ENCODE measurements at regions not wholly inside any gene's neighbourhood (a gene's known extent, or its start where the extent isn't known, plus 50 kb on each side); places are given as distances from the start of the nearest gene placed in this dataset.

DNA sequence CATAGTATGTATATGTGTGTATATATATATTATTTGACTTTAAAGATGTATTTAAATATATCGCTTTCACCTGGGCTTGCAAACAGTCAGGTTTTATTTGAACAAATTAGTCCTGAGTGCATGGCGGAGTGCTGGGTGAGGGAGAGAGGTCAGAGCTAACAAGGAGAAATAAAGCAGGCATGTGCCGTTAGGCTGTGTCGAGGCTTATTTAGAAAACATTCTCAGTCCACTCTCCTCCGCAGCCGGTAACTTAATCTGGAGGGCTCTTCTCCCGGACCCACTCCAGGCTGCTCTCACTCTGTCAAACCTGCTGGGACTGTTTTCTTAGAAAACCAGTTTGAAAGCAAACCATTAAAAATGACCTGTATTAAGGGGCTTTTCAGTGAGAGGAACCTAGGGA lies 455.9 kb downstream of the MN1 start:
- peak in 2 of 4 donors; percentile 16 to 36 for DNase-seq (ENCODE audit: low read depth in 4 of 4, low spot score in 3 of 4)

DNA sequence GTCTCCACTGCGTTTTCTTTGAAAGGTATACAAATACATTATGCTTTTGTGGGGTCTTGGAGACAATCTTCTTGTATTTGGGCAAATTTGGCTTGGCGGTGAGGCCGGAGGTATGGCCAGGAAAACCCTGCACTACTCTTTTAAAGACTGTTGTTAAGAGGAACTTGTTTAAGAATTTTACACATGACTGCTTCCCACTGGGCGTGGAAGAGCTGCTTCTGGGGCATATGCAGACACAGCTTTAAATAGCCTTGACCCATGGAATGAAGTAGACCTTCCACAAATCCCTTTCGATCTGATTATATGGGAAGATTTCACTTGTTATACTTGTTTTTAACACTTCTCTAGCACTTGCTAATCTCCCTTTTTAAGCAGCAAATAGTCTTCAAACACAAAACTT lies 453.6 kb downstream of the MN1 start:
- DNase-seq (ENCODE audit: low read depth in 4 of 4, low spot score in 3 of 4): peak in 2 of 4 donors; percentile 42 to 52

GRCh38 chr22:27348634-27349033 lies 452.9 kb downstream of the MN1 start:
- DNase-seq (ENCODE audit: low read depth in 4 of 4, low spot score in 3 of 4): no peak

- no peak for DNase-seq (ENCODE audit: low read depth in 4 of 4, low spot score in 3 of 4)
These were observed 452.1 kb downstream of the MN1 start for GRCh38 chr22:27349456-27349855.

DNA sequence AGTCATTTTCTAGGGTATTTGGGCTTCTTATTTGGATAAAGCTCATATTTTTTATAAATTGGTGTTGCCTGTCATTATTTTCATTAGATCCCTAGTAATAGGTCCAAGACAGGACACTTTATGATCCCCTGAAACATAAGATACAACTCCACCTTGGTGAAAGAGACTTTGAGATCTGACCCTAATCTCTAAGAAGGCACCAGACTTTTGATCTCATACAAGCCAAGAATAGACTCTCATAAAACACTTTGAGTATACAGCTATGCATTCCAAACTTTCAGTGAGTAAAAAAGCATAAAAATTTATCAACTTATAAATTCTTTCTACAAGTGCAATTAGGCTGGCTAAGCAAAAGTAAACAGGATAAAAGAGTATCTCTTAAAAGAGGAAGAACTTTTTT lies 451.2 kb downstream of the MN1 start:
- no peak for DNase-seq (ENCODE audit: low read depth in 4 of 4, low spot score in 3 of 4)

DNA sequence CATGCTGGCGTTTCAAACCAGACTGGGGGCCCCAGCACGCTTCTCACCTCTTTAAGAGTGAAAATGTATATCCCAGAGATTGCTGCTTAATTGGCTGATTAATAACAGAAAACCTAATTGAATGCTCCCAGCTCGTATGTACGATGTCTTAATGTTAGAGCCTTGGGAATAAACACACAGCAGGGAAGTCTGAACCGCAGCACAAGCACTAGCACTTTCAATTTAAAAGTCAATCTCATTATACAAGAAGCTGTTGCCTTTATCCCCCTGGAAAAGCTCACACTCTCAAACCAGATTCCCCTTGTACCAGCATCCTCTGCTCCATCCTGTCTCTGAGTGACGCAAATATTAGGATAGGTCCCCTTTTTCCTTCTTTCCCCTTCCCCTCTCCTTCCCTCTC lies 449.1 kb downstream of the MN1 start:
- no peak for DNase-seq (ENCODE audit: low read depth in 4 of 4, low spot score in 3 of 4)

- no peak for DNase-seq (ENCODE audit: low read depth in 4 of 4, low spot score in 3 of 4)
These were observed 443.3 kb downstream of the MN1 start for GRCh38 chr22:27358096-27358870.

DNA sequence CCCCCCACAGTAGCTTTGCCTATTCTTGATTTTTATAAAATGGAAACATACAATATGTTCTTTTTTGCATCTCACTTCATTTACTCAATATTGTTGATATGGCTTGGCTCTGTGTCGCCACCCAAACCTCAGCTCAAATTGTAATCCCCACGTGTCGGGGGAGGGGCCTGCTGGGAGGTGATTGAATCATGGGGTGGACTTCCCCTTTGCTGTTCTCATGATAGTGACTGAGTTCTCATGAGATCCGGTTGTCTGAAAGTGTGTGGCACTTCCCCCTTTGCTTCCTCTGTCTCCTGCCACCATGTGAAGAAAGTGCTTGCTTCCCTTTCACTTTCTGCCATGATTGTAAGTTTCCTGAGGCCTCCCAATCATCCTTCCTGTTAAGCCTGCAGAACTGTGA lies 431.3 kb downstream of the MN1 start:
- DNase-seq (ENCODE audit: low read depth in 4 of 4, low spot score in 3 of 4): no peak

GRCh38 chr22:27370987-27371386 lies 430.6 kb downstream of the MN1 start:
- no peak for DNase-seq (ENCODE audit: low read depth in 4 of 4, low spot score in 3 of 4)

DNA sequence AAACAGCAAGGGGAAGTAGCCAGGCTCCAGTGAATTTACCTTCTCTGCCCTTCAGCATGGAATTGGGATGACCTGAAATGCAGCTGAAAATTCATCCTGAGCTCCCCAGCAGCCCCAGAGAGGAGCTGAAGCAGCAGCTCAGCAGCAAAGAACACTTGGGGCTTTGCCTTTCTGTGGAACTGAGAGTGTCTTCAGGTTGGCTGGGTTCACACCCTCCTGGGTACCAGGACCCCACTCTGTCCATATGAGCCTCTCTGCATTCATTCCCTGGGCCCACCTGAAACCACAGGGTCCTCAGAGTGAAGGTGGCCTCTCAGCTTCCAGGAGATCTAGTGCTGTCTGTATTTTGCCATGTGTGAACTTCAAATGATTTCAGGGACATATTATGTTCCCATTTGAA lies 429.2 kb downstream of the MN1 start:
- DNase-seq (ENCODE audit: low read depth in 4 of 4, low spot score in 3 of 4): no peak

- no peak for DNase-seq (ENCODE audit: low read depth in 4 of 4, low spot score in 3 of 4)
These were observed 428.4 kb downstream of the MN1 start for GRCh38 chr22:27372969-27373670.

GRCh38 chr22:27377501-27378295 lies 423.9 kb downstream of the MN1 start:
- no peak for DNase-seq (ENCODE audit: low read depth in 4 of 4, low spot score in 3 of 4)

- no peak for DNase-seq (ENCODE audit: low read depth in 4 of 4, low spot score in 3 of 4)
These were observed 423.2 kb downstream of the MN1 start for GRCh38 chr22:27378311-27378800.

- DNase-seq (ENCODE audit: low read depth in 4 of 4, low spot score in 3 of 4): no peak
These were observed 422.6 kb downstream of the MN1 start for GRCh38 chr22:27378995-27379394.

DNA sequence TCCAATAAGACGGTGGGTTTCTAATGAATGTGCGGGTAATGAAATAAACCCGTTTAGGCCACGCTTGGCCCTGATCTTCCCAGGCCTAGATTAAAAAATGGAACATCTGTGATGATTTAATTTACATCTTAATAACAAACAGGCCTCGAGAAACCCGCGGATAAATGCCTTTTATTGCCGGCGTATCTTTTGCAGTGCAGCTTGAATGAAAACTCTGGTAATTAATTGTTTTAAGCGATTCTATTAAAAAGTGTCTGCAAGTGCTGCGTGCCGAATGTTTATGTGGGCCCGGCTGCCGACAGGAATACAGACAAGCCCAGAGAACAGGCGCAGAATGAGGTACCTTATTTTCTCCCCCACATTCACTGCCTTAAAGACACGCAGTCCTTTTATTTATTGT lies 420.7 kb downstream of the MN1 start:
- no peak for DNase-seq (ENCODE audit: low read depth in 4 of 4, low spot score in 3 of 4)

DNA sequence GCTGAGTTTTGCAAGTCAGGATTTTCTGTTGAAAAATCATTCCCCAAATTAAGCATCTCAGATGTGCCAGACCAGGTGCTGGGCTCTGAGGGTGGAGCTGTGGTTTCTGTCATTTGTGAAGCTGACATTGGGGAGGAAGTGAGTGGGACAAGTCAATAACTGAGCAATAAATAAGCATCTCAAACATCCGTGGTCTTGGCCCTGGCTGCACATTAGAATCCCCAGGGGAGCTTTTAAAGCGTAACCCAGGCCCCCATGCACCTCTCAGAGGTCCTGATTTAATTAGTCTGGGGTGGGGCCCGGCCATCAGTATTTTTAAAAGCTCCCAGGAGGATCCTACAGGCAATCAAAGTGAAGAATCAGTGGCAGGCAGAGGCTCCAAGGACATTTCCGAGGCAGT lies 420.0 kb downstream of the MN1 start:
- no peak for DNase-seq (ENCODE audit: low read depth in 4 of 4, low spot score in 3 of 4)

- no peak for DNase-seq (ENCODE audit: low read depth in 4 of 4, low spot score in 3 of 4)
These were observed 419.4 kb downstream of the MN1 start for GRCh38 chr22:27381960-27382742.

- no peak for DNase-seq (ENCODE audit: low read depth in 4 of 4, low spot score in 3 of 4)
These were observed 418.6 kb downstream of the MN1 start for GRCh38 chr22:27382947-27383346.

DNA sequence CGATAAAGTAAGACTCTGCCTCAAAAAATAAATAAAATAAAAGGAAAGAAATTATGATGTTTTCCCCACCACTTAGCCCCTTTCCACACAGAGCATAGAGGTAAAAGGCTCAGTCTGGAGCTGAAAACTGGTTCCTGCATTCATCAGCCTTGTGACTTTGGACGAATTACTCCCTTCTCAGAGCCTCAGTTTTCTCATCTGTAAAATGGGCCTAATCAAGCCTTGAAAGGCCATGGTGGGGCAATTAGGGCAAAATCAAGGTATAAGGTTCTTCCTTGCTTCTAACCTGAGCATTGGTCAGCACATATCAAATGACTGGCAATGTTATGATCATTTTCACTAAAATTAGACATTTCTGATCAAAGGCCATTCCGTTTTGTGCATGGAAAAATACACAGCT lies 417.7 kb downstream of the MN1 start:
- no peak for DNase-seq (ENCODE audit: low read depth in 4 of 4, low spot score in 3 of 4)

DNA sequence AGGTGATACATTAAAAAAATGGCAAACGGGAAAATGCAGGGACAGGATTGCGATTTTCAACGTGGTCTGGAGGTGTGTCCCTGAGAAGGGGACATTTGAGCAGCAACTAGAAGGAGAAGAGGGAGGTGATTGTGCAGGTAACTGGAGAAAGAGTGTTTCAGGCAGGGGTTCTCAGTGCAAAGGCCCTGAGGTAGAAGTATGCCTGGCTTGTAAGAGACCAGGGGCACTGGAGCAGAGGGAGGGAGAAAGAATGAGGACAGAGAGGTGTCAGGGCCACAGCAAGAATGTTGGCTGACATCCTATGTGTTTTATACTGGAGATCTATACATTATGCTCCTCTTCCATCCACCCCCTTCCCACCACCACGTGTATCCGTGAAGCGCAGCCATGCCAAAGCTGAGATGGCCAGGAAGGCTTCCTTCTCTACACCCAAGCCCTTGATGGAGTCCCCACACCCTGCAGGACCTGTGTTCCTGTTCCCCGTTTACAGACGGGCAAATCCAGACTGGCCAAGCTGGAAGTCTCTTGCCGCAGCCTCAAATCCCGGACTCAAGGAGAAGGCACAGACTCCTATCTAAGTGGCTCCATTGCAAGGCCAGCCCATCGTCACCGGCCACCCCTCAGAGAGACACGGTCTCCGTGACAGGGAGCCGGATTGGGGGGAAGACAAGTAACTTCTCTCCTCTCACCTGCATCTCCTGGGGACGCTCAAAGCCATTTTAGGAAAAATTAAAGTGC lies 416.1 kb downstream of the MN1 start:
- no peak for DNase-seq (ENCODE audit: low read depth in 4 of 4, low spot score in 3 of 4)

Measured in left renal pelvis (tissue), 4 donors.